ENCODE measurements at regions not wholly inside any gene's neighbourhood (a gene's known extent, or its start where the extent isn't known, plus 50 kb on each side); places are given as distances from the start of the nearest gene placed in this dataset.
A peak's percentile ranks its signal among the peaks of the same experiment; 100 is the strongest.

GRCh38 chr10:8392216-8392615 lies 337.7 kb downstream of the GATA3 start:
- H3K4me3 ChIP-seq (replicated peaks in 1 of 2; ENCODE audit: low read depth in 2 of 2, low read length in 2 of 2) = no peak overlapping the region
- DNase-seq (ENCODE audit: low read depth in 2 of 2) = peak; percentile 32 to 90
- TF ChIP-seq CTCF (IDR thresholded peaks at IDR 0.05; ENCODE audit: low read depth, low read length) = no peak

GRCh38 chr10:8393531-8393930 lies 339.0 kb downstream of the GATA3 start:
- peak; percentile 71 to 92 for DNase-seq (ENCODE audit: low read depth in 2 of 2)
- TF ChIP-seq CTCF (IDR thresholded peaks at IDR 0.05; ENCODE audit: low read depth, low read length) = no peak
- H3K4me3 ChIP-seq (replicated peaks in 1 of 2; ENCODE audit: low read depth in 2 of 2, low read length in 2 of 2) = no peak overlapping the region

GRCh38 chr10:8396675-8397074 lies 342.2 kb downstream of the GATA3 start:
- no peak overlapping the region for H3K4me3 ChIP-seq (replicated peaks in 1 of 2; ENCODE audit: low read depth in 2 of 2, low read length in 2 of 2)
- peak; percentile 49 to 69 for DNase-seq (ENCODE audit: low read depth in 2 of 2)
- TF ChIP-seq CTCF (IDR thresholded peaks at IDR 0.05; ENCODE audit: low read depth, low read length) = no peak

GRCh38 chr10:8398771-8399170 lies 344.3 kb downstream of the GATA3 start:
- DNase-seq (ENCODE audit: low read depth in 2 of 2) = peak in 1 of 2 donors; percentile 8
- no peak for TF ChIP-seq CTCF (IDR thresholded peaks at IDR 0.05; ENCODE audit: low read depth, low read length)
- H3K4me3 ChIP-seq (replicated peaks in 1 of 2; ENCODE audit: low read depth in 2 of 2, low read length in 2 of 2) = no peak overlapping the region

GRCh38 chr10:8400151-8400550 lies 345.7 kb downstream of the GATA3 start:
- TF ChIP-seq CTCF (IDR thresholded peaks at IDR 0.05; ENCODE audit: low read depth, low read length) = no peak
- DNase-seq (ENCODE audit: low read depth in 2 of 2) = no peak
- no peak overlapping the region for H3K4me3 ChIP-seq (replicated peaks in 1 of 2; ENCODE audit: low read depth in 2 of 2, low read length in 2 of 2)

GRCh38 chr10:8400892-8401291 lies 346.4 kb downstream of the GATA3 start:
- no peak overlapping the region for H3K4me3 ChIP-seq (replicated peaks in 1 of 2; ENCODE audit: low read depth in 2 of 2, low read length in 2 of 2)
- TF ChIP-seq CTCF (IDR thresholded peaks at IDR 0.05; ENCODE audit: low read depth, low read length) = no peak
- no peak for DNase-seq (ENCODE audit: low read depth in 2 of 2)

- TF ChIP-seq CTCF (IDR thresholded peaks at IDR 0.05; ENCODE audit: low read depth, low read length) = no peak
- no peak overlapping the region for H3K4me3 ChIP-seq (replicated peaks in 1 of 2; ENCODE audit: low read depth in 2 of 2, low read length in 2 of 2)
- DNase-seq (ENCODE audit: low read depth in 2 of 2) = no peak
Observed at GRCh38 chr10:8401531-8401930, 347.0 kb downstream of the GATA3 start.
